ENCODE measurements at regions not wholly inside any gene's neighbourhood (a gene's known extent, or its start where the extent isn't known, plus 50 kb on each side); places are given as distances from the start of the nearest gene placed in this dataset.

- intact Hi-C loops (cut with DNase I) = no loop called here
- TF ChIP-seq CTCF (IDR thresholded peaks at IDR 0.05) (no peak), POLR2A (IDR thresholded peaks at IDR 0.05) (no peak)
- no peak for DNase-seq
- no peak overlapping the region for H3K27ac ChIP-seq
- WGBS (ENCODE audit: insufficient coverage, low coverage, low lambda C conversion rate, missing lambda C conversion rate) = 64% methylated on average over 1 of the region's 1 CpG
- no peak for ATAC-seq
- H3K4me3 ChIP-seq = no peak overlapping the region
- H3K4me1 ChIP-seq = no peaks in the 10 kb centered on the region
- H3K36me3 ChIP-seq = no peaks in the 10 kb centered on the region
- H3K27me3 ChIP-seq = no peaks in the 10 kb centered on the region
- no peaks in the 10 kb centered on the region for H3K9me3 ChIP-seq
Measured at GRCh38 chr1:82453511-82454185, 652.9 kb downstream of the ADGRL2 start.

- no peak overlapping the region for H3K4me3 ChIP-seq
- H3K9me3 ChIP-seq = no peaks in the 10 kb centered on the region
- TF ChIP-seq CTCF (IDR thresholded peaks at IDR 0.05) = no peak
- TF ChIP-seq POLR2A (IDR thresholded peaks at IDR 0.05) = no peak
- intact Hi-C loops (cut with DNase I) = no loop called here
- H3K27me3 ChIP-seq = no peaks in the 10 kb centered on the region
- H3K36me3 ChIP-seq = no peaks in the 10 kb centered on the region
- no peaks in the 10 kb centered on the region for H3K4me1 ChIP-seq
- no peak overlapping the region for H3K27ac ChIP-seq
- DNase-seq (no peak), ATAC-seq (no peak)
Measured at GRCh38 chr1:82452096-82452495, 651.4 kb downstream of the ADGRL2 start.

DNA sequence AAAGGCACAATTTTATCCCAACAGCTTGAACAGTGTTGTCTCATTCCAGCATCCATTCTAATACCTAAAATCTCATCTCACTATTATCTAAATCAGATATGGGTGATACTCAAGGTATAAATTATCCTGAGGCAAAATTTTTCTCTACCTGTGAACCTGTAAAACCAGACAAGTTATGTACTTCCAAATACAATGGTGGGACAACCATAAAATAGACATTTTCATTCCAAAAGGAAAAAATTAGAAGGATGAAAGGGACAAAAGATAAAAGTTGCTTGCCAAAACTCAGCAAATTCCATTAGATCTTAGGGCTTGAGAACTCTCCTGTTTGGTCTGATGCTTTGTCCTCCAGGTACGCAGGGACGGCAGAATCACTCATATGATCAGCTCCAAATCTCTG is 650.5 kb downstream of the ADGRL2 start:
- intact Hi-C loops (cut with DNase I) = no loop called here
- no peak for DNase-seq
- no CpG with 5 or more reads among the region's 2 CpGs for WGBS (ENCODE audit: insufficient coverage, low coverage, low lambda C conversion rate, missing lambda C conversion rate)
- Histone ChIP-seq H3K27ac (no peak overlapping the region), H3K27me3 (no peaks in the 10 kb centered on the region), H3K4me1 (no peaks in the 10 kb centered on the region), H3K36me3 (no peaks in the 10 kb centered on the region), H3K9me3 (no peaks in the 10 kb centered on the region), H3K4me3 (no peak overlapping the region)
- no peak for ATAC-seq
- no peak for TF ChIP-seq POLR2A (IDR thresholded peaks at IDR 0.05)
- TF ChIP-seq CTCF (IDR thresholded peaks at IDR 0.05) = no peak

- no peak for TF ChIP-seq POLR2A (IDR thresholded peaks at IDR 0.05)
- TF ChIP-seq CTCF (IDR thresholded peaks at IDR 0.05) = no peak
- H3K9me3 ChIP-seq = no peaks in the 10 kb centered on the region
- no peak overlapping the region for H3K27ac ChIP-seq
- H3K27me3 ChIP-seq = no peaks in the 10 kb centered on the region
- intact Hi-C loops (cut with DNase I) = no loop called here
- ATAC-seq (no peak), DNase-seq (no peak)
- H3K4me1 ChIP-seq = no peaks in the 10 kb centered on the region
- H3K36me3 ChIP-seq = no peaks in the 10 kb centered on the region
- no peak overlapping the region for H3K4me3 ChIP-seq
- 67% methylated on average over 4 of the region's 4 CpGs for WGBS (ENCODE audit: insufficient coverage, low coverage, low lambda C conversion rate, missing lambda C conversion rate)
Measured at GRCh38 chr1:82449506-82450057, 648.8 kb downstream of the ADGRL2 start.

GRCh38 chr1:82446955-82447354 is 646.2 kb downstream of the ADGRL2 start:
- no peak for DNase-seq
- Histone ChIP-seq H3K27me3 (no peaks in the 10 kb centered on the region), H3K27ac (no peak overlapping the region), H3K36me3 (no peaks in the 10 kb centered on the region), H3K4me3 (no peak overlapping the region), H3K9me3 (no peaks in the 10 kb centered on the region), H3K4me1 (no peaks in the 10 kb centered on the region)
- intact Hi-C loops (cut with DNase I) = no loop called here
- no peak for TF ChIP-seq CTCF (IDR thresholded peaks at IDR 0.05)
- no peak for TF ChIP-seq POLR2A (IDR thresholded peaks at IDR 0.05)
- no peak for ATAC-seq

All from right lobe of liver (tissue), 6 donors.